Panc1 (cell line): ENCODE measurements at regions not wholly inside any gene's neighbourhood (a gene's known extent, or its start where the extent isn't known, plus 50 kb on each side); places are given as distances from the start of the nearest gene placed in this dataset.

Experiments used
- CTCF ChIP-seq: fragments of 450-650 bp; IDR thresholded peaks from 2 replicates; pipeline ENCODE4 v1.5.1; 2017; ENCODE audit warnings: mild to moderate bottlenecking
- POLR2AphosphoS5 ChIP-seq: IDR thresholded peaks from 2 replicates; pipeline ENCODE4 v1.6.1; 2012; ENCODE audit warnings: mild to moderate bottlenecking, low read depth, low read length, moderate library complexity
- REST ChIP-seq, 2 experiments: IDR thresholded peaks; 2 replicates each; pipeline ENCODE4 v1.6.1; 2011 to 2012; ENCODE audit warnings: low read depth in 2 of 2, control low read depth in 1 of 2, low read length in 1 of 2, mild to moderate bottlenecking in 1 of 2, moderate library complexity in 1 of 2; ENCODE audit not compliant: insufficient read depth in 1 of 2
- SIN3A ChIP-seq: IDR thresholded peaks from 2 replicates; pipeline ENCODE4 v1.6.1; 2012; ENCODE audit warnings: low read depth, mild to moderate bottlenecking, low read length, moderate library complexity, borderline replicate concordance; ENCODE audit not compliant: insufficient read depth
- TCF7L2 ChIP-seq: IDR thresholded peaks from 2 replicates; pipeline ENCODE4 v1.6.1; 2011; ENCODE audit warnings: mild to moderate bottlenecking, low read depth, low read length, inconsistent platforms

GRCh38 chr15:29369261-29369660 is 99.6 kb upstream of the NSMCE3 start:
- TF ChIP-seq CTCF (no peak), TCF7L2 (no peak), SIN3A (no peak), REST (IDR thresholded peaks at IDR 0.05; ENCODE audit: insufficient read depth in 1 of 2, low read depth in 2 of 2, low read length in 1 of 2) (no peak), POLR2AphosphoS5 (no peak)
